ENCODE measurements at regions not wholly inside any gene's neighbourhood (a gene's known extent, or its start where the extent isn't known, plus 50 kb on each side); places are given as distances from the start of the nearest gene placed in this dataset.

DNA sequence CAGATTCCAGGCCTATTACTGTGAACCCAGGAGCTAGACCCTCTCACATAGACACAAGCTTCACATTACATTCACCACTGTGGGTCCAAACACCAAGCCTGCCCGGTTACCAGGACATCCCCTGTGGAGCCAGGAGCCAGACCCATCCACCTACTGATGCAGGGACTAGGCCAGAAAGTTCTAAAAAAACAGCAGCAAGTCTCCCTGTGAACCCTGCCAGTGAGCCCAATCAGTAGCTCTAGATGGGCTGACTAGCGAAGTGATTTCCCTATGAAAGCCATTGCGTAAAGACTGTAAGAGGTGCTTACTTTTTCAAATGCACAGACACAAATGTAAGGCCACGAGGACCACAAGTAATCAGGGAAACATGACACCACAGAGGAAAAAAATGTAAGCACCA is 352.3 kb downstream of the TMEM161B start:
- TF ChIP-seq CTCF (IDR thresholded peaks at IDR 0.05) (no peak), POLR2A (IDR thresholded peaks at IDR 0.05) (no peak)

Data from breast epithelium (tissue), 3 donors.